ENCODE measurements at regions not wholly inside any gene's neighbourhood (a gene's known extent, or its start where the extent isn't known, plus 50 kb on each side); places are given as distances from the start of the nearest gene placed in this dataset.

DNA sequence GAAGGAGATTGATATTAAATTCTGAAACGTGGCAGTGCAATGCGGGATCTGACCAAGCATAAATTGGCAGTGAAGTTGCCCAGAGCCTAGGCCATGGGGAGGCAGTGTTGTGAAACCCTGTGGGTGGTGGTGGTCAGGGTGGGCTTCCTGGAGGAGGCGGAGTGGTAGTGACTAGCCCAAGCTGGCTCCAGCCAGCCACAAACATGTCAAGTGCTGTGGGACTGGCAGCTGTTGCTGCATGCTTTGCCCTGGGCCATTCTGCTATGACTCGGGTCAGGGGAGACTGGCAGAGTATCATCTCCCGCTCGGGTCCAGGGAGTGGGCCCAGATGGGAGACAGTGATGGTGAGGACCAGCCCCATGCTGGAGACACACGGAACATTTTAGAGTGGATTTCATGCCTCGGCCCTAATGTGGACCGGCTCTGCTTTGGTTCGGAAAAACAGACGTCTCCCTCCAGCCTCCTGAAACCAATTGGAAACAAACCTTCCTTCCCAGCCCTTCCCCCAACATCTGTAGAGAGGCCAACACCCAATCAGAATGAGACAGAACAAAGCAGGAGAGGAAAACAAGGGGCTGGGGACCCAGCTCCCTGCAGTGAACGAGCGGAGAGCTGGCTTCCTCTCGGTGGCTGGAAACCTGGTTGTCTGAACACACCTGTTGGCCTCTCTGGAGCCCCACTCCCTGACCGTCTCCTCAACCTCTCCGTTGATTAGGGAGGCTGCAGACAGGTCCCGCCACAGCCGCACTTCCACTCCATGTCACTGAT, 58.2 kb downstream of the TMEM270 start:
- H3K4me1 ChIP-seq (replicated peaks in 1 of 2; ENCODE audit: control insufficient read depth in 2 of 2, insufficient read depth in 2 of 2, low read length in 2 of 2) = peaks cover 0 to 10% of the 10 kb centered on the region in 2 experiments; a peak in 2 of 5 replicates
- H3K27me3 ChIP-seq (ENCODE audit: control insufficient read depth in 2 of 2, insufficient read depth in 2 of 2, low read length in 2 of 2) = peaks cover 30 to 77% of the 10 kb centered on the region in 2 experiments; a peak in 4 of 5 replicates
- in situ Hi-C loops (cut with MboI) = no loop called here
- peaks cover 6% of the 10 kb centered on the region; the same call in 1 of the 2 replicates for H4K20me1 ChIP-seq (replicated peaks; ENCODE audit: control insufficient read depth, insufficient read depth, low read length)
- H3K36me3 ChIP-seq (ENCODE audit: control insufficient read depth, insufficient read depth, low read length) = no peaks in the 10 kb centered on the region
- no peak overlapping the region for H3K4me2 ChIP-seq (ENCODE audit: insufficient read depth, low read length)
- intact Hi-C loops (cut with micrococcal nuclease) = no loop called here
- no peak overlapping the region for H3K4me3 ChIP-seq
- WGBS (ENCODE audit: insufficient coverage, low coverage, missing lambda C conversion rate) = 9% methylated on average over 18 of the region's 18 CpGs
- no peak for FAIRE-seq
- POLR2A ChIA-PET = no interaction called here
- DNase-seq (ENCODE audit: extremely low read depth in 1 of 4, low spot score in 3 of 4) = peak in 3 of 4 experiments; percentile 12 to 25 (median 16)
- H3K79me2 ChIP-seq (ENCODE audit: control insufficient read depth, insufficient read depth, low read length) = no peaks in the 10 kb centered on the region
- no TSS peak for BruUV-seq (replicated peaks)
- CTCF ChIA-PET (ENCODE audit: low intra/inter-chr PET ratio) = no interaction called here
- no peaks in the 10 kb centered on the region for H3K9me1 ChIP-seq (ENCODE audit: control insufficient read depth, insufficient read depth, low read length)
- no peaks in the 10 kb centered on the region for H3K9me3 ChIP-seq (replicated peaks; ENCODE audit: control insufficient read depth, insufficient read depth, low read depth, low read length)
- H3K9ac ChIP-seq (ENCODE audit: insufficient read depth in 1 of 2, low read depth in 2 of 2, low read length in 2 of 2) = peak overlapping the region in 1 of 2 experiments; percentile 55; a peak in 1 of 4 replicates
- no peak overlapping the region for H2AFZ ChIP-seq (ENCODE audit: low read depth, low read length)
- H3K27ac ChIP-seq (ENCODE audit: extremely low read depth, low read depth, low read length) = no peak overlapping the region
- ATAC-seq = no peak; the same call in 2 of the 3 replicates
- TF ChIP-seq MEIS2 (IDR thresholded peaks at IDR 0.05; ENCODE audit: partially characterized antibody) (no peak), NONO (IDR thresholded peaks at IDR 0.05; ENCODE audit: low read depth in 2 of 2, low read length in 1 of 2) (no peak), BCOR (IDR thresholded peaks at IDR 0.05) (peak; percentile 75), ZNF24 (IDR thresholded peaks at IDR 0.05) (peak; percentile 65), OTX1 (CRISPR knock-in tag; IDR thresholded peaks at IDR 0.05) (no peak), FOXP4 (CRISPR knock-in tag; IDR thresholded peaks at IDR 0.05; ENCODE audit: borderline replicate concordance) (no peak), NR4A1 (CRISPR knock-in tag; IDR thresholded peaks at IDR 0.05) (no peak), NR4A1 (tag; IDR thresholded peaks at IDR 0.05) (no peak), TEAD1 (CRISPR knock-in tag; IDR thresholded peaks at IDR 0.05) (no peak), NUFIP1 (IDR thresholded peaks at IDR 0.05; ENCODE audit: partially characterized antibody) (no peak), KDM1A (IDR thresholded peaks at IDR 0.05) (no peak), RCOR1 (IDR thresholded peaks at IDR 0.05; ENCODE audit: borderline replicate concordance in 1 of 2, low read depth in 2 of 2, low read length in 2 of 2) (no peak), ZBTB7A (IDR thresholded peaks at IDR 0.05; ENCODE audit: borderline replicate concordance, control insufficient read depth, low read depth, low read length) (no peak), NFE2L1 (tag; IDR thresholded peaks at IDR 0.05; ENCODE audit: borderline replicate concordance, low read depth) (no peak), ZNF584 (CRISPR knock-in tag; IDR thresholded peaks at IDR 0.05; ENCODE audit: low read depth) (no peak), ZC3H4 (CRISPR knock-in tag; IDR thresholded peaks at IDR 0.05; ENCODE audit: borderline replicate concordance) (no peak)
- TF ChIP-seq, protein P1, sequence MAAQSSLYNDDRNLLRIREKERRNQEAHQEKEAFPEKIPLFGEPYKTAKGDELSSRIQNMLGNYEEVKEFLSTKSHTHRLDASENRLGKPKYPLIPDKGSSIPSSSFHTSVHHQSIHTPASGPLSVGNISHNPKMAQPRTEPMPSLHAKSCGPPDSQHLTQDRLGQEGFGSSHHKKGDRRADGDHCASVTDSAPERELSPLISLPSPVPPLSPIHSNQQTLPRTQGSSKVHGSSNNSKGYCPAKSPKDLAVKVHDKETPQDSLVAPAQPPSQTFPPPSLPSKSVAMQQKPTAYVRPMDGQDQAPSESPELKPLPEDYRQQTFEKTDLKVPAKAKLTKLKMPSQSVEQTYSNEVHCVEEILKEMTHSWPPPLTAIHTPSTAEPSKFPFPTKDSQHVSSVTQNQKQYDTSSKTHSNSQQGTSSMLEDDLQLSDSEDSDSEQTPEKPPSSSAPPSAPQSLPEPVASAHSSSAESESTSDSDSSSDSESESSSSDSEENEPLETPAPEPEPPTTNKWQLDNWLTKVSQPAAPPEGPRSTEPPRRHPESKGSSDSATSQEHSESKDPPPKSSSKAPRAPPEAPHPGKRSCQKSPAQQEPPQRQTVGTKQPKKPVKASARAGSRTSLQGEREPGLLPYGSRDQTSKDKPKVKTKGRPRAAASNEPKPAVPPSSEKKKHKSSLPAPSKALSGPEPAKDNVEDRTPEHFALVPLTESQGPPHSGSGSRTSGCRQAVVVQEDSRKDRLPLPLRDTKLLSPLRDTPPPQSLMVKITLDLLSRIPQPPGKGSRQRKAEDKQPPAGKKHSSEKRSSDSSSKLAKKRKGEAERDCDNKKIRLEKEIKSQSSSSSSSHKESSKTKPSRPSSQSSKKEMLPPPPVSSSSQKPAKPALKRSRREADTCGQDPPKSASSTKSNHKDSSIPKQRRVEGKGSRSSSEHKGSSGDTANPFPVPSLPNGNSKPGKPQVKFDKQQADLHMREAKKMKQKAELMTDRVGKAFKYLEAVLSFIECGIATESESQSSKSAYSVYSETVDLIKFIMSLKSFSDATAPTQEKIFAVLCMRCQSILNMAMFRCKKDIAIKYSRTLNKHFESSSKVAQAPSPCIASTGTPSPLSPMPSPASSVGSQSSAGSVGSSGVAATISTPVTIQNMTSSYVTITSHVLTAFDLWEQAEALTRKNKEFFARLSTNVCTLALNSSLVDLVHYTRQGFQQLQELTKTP (IDR thresholded peaks at IDR 0.05; ENCODE audit: low read depth in 1 of 2, partially characterized antibody in 2 of 2) = no peak
